ENCODE measurements at regions not wholly inside any gene's neighbourhood (a gene's known extent, or its start where the extent isn't known, plus 50 kb on each side); places are given as distances from the start of the nearest gene placed in this dataset.
A peak's percentile ranks its signal among the peaks of the same experiment; 100 is the strongest.

GRCh38 chr16:35386619-35387018 lies 1927.2 kb downstream of the TP53TG3F start:
- H3K9me3 ChIP-seq (ENCODE audit: control insufficient read depth, low read depth, low read length) = no peaks in the 10 kb centered on the region
- dilution Hi-C loops (cut with MboI; ENCODE audit: extremely low pct_ligation_motif_present, low sequenced_read_pairs) = no loop called here
- no peaks in the 10 kb centered on the region for H3K27me3 ChIP-seq (ENCODE audit: control insufficient read depth, extremely low read depth, insufficient read depth, low read length)
- no peak overlapping the region for H3K27ac ChIP-seq (ENCODE audit: control insufficient read depth, insufficient read depth, low read length)
- no peak overlapping the region for H3K9ac ChIP-seq (ENCODE audit: control insufficient read depth, extremely low read depth, insufficient read depth, low read length)
- H4K20me1 ChIP-seq (ENCODE audit: control insufficient read depth, extremely low read depth, insufficient read depth, low read length) = no peaks in the 10 kb centered on the region
- TF ChIP-seq EZH2 (IDR thresholded peaks at IDR 0.05; ENCODE audit: low read length) (no peak), CTCF (optimal IDR thresholded peaks at IDR 0.05 in 1 of 3, IDR thresholded peaks at IDR 0.05 in 1 of 3, conservative IDR thresholded peaks at IDR 0.05 in 1 of 3; ENCODE audit: extremely low read depth in 1 of 3, insufficient read depth in 2 of 3, low read length in 3 of 3) (no peak)
- no peak overlapping the region for H3K4me2 ChIP-seq (ENCODE audit: control insufficient read depth, extremely low read depth, insufficient read depth, low read depth, low read length)
- no peaks in the 10 kb centered on the region for H3K36me3 ChIP-seq (ENCODE audit: control insufficient read depth in 2 of 2, extremely low read depth in 1 of 2, insufficient read depth in 2 of 2, low read length in 2 of 2)
- FAIRE-seq = no peak
- H3K4me1 ChIP-seq (ENCODE audit: control insufficient read depth, extremely low read depth, insufficient read depth, low read length) = no peaks in the 10 kb centered on the region
- no peaks in the 10 kb centered on the region for H3K9me1 ChIP-seq (ENCODE audit: control insufficient read depth, extremely low read depth, insufficient read depth, low read length)
- no peak overlapping the region for H3K4me3 ChIP-seq (ENCODE audit: control insufficient read depth in 2 of 3, extremely low read depth in 1 of 3, insufficient read depth in 2 of 3, low read depth in 1 of 3, low read length in 3 of 3)
- no peak overlapping the region for H2AFZ ChIP-seq (ENCODE audit: control insufficient read depth, low read length)
- H3K79me2 ChIP-seq (ENCODE audit: control insufficient read depth, insufficient read depth, low read length) = no peaks in the 10 kb centered on the region
- no peak for DNase-seq (ENCODE audit: low read depth, low spot score)

DNA sequence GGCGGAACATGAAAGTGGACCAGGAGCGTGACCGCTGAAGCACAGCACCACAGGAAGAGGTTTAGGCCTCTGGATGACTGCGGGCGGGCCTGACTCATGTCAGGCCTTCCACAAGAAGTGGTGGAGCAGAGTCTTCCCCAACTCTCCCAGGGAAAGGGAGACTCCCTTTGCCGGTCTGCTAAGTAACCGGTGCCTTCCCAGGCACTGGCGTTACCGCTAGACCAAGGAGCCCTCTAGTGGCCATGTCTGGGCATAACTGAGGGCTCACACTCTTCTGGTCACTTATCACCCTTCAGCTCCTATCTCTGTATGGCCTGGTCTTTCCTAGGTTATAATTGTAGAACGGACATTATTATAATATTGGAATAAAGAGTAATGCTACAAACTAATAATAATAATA lies 1931.9 kb downstream of the TP53TG3F start:
- Histone ChIP-seq H3K9me3 (ENCODE audit: control insufficient read depth, low read depth, low read length) (no peaks in the 10 kb centered on the region), H3K36me3 (ENCODE audit: control insufficient read depth in 2 of 2, extremely low read depth in 1 of 2, insufficient read depth in 2 of 2, low read length in 2 of 2) (no peaks in the 10 kb centered on the region), H3K27me3 (ENCODE audit: control insufficient read depth, extremely low read depth, insufficient read depth, low read length) (no peaks in the 10 kb centered on the region), H3K4me3 (ENCODE audit: control insufficient read depth in 2 of 3, extremely low read depth in 1 of 3, insufficient read depth in 2 of 3, low read depth in 1 of 3, low read length in 3 of 3) (no peak overlapping the region), H3K79me2 (ENCODE audit: control insufficient read depth, insufficient read depth, low read length) (no peaks in the 10 kb centered on the region), H3K9me1 (ENCODE audit: control insufficient read depth, extremely low read depth, insufficient read depth, low read length) (no peaks in the 10 kb centered on the region), H4K20me1 (ENCODE audit: control insufficient read depth, extremely low read depth, insufficient read depth, low read length) (no peaks in the 10 kb centered on the region), H3K4me1 (ENCODE audit: control insufficient read depth, extremely low read depth, insufficient read depth, low read length) (peaks cover 5% of the 10 kb centered on the region), H3K4me2 (ENCODE audit: control insufficient read depth, extremely low read depth, insufficient read depth, low read depth, low read length) (no peak overlapping the region), H3K27ac (ENCODE audit: control insufficient read depth, insufficient read depth, low read length) (no peak overlapping the region), H3K9ac (ENCODE audit: control insufficient read depth, extremely low read depth, insufficient read depth, low read length) (no peak overlapping the region), H2AFZ (ENCODE audit: control insufficient read depth, low read length) (no peak overlapping the region)
- DNase-seq (ENCODE audit: low read depth, low spot score) = peak; percentile 55
- TF ChIP-seq EZH2 (IDR thresholded peaks at IDR 0.05; ENCODE audit: low read length) (no peak), CTCF (optimal IDR thresholded peaks at IDR 0.05 in 1 of 3, IDR thresholded peaks at IDR 0.05 in 1 of 3, conservative IDR thresholded peaks at IDR 0.05 in 1 of 3; ENCODE audit: extremely low read depth in 1 of 3, insufficient read depth in 2 of 3, low read length in 3 of 3) (peak; percentile 72 to 85 (median 80))
- peak; percentile 58 for FAIRE-seq
- dilution Hi-C loops (cut with MboI; ENCODE audit: extremely low pct_ligation_motif_present, low sequenced_read_pairs) = no loop called here

All from keratinocyte (primary cell).